H54 (cell line): ENCODE measurements at regions not wholly inside any gene's neighbourhood (a gene's known extent, or its start where the extent isn't known, plus 50 kb on each side); places are given as distances from the start of the nearest gene placed in this dataset.
"Not testable (repeated sequence)": the region's sequence is repeated elsewhere in the genome, so short reads cannot be mapped to it uniquely, and the experiment has no call there.

Experiments used
- DNase-seq: peaks from one replicate; pipeline ENCODE4 v3.0.0; 2011; ENCODE audit warnings: low spot score, mixed read lengths; ENCODE audit not compliant: insufficient read length
- FAIRE-seq: peaks from 3 replicates; lab custom pipeline; 2011; peaks lifted over from hg19 to GRCh38; lab: Jason Lieb, UNC
- POLR2A ChIP-seq: IDR thresholded peaks from 2 replicates; pipeline ENCODE4 v1.6.1; 2011; ENCODE audit warnings: low read depth, mild to moderate bottlenecking, low read length

DNA sequence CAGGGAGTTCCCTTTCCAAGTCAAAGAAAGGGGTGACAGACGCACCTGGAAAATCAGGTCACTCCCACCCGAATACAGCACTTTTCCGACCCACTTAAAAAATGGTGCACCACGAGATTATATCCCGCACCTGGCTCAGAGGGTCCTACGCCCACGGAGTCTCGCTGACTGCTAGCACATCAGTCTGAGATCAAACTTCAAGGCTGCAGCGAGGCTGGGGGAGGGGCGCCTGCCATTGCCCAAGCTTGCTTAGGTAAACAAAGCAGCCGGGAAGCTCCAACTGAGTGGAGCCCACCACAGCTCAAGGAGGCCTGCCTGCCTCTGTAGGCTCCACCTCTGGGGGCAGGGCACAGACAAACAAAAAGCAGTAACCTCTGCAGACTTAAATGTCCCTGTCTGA lies 277.8 kb upstream of the ARHGAP42 start:
- not testable (repeated sequence) for DNase-seq, FAIRE-seq

DNA sequence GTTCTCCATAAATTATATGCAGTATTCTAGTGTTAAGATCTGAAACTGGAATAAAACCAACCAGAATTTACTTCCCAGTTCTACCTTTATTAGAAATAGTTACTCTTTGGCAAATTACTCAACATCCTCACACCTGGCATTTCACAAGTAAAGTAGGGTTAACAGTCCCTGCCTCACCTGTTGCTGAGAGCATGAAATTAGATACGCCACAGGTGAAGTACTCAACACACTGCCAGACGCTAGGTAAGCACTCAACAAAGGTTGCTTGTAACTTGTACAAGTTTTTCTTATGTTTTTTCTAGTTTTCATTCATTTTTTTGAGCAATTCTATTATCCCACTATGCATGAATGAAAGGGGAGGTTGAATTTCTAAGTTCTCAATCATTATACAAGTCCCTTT lies 267.6 kb upstream of the ARHGAP42 start:
- no peak for TF ChIP-seq POLR2A
- DNase-seq (no peak), FAIRE-seq (no peak)

DNA sequence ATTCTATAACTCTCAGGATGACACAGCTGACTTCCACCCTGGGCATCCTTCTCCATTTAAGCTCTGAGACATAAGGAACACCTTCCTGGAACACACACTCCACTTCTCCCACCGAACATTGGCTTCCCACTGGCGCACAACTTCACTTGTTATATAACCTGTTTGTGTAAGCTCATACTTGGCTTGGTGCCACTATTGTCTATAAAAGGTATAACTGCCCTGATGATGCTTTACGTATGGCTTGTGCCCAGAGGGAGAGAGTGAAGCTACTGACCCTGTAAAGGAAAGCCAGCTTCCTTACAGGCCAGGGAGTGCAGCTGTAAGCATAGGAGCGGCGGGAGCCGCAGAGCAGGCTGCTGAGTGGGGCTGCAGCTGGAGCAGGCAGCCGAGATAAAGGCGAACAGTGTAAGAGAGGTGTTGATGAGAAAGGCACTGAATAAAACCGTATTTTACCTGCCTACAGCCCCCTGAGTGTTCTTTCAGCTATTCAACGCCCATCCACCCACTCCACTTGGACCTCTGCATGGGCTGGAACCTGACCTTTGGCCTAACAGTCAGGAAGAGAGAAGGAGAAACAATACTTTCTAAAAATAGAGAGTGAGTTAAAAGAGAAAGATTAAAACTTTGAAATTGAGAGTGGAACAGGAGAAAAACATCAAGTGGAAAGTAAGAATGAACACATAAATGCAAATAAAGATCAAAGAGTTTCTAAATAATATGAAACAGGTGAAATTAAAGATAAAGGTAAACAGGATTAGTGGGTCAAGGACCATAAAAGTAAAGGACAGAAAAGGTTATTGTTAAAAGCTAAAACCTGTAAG lies 252.1 kb upstream of the ARHGAP42 start:
- DNase-seq, result no peak
- no peak for FAIRE-seq
- TF ChIP-seq POLR2A, result no peak

DNA sequence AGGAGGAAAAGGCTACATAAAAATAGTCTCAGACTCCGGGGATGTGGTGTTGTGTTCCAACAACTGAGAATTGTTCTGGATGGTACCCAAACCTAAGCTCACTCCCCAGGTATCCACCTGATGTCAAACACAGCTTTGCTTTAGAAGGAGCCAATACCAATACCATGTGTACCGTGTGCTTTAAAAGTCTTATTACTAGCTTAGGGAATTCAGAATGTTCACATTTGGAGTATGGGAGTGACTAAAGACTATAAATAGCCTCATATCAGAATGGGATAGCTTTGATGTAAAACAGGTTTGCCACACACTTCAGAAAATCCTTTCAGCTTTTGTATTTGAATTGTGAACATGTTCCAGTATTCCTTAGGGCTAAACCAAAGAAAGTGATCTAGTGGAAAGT lies 248.7 kb upstream of the ARHGAP42 start:
- TF ChIP-seq POLR2A, result no peak
- FAIRE-seq (no peak), DNase-seq (no peak)

DNA sequence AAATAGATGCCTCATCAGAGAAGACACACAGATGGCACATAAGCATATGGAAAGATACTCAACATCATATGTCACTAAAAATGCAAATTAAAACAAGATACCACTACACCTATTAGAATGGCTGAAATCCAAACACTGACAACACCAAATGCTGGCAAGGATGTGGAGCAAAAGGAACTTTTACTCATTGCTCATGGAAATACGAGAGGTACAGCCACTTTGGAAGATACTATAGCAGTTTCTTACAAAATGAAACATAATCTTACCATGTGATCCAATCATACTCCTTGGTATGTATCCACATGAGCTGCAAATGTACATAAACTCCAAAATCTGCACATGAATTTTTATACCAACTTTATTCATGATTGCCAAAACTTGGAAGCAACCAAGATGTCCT lies 246.0 kb upstream of the ARHGAP42 start:
- no peak for FAIRE-seq
- DNase-seq, result no peak
- TF ChIP-seq POLR2A, result no peak

DNA sequence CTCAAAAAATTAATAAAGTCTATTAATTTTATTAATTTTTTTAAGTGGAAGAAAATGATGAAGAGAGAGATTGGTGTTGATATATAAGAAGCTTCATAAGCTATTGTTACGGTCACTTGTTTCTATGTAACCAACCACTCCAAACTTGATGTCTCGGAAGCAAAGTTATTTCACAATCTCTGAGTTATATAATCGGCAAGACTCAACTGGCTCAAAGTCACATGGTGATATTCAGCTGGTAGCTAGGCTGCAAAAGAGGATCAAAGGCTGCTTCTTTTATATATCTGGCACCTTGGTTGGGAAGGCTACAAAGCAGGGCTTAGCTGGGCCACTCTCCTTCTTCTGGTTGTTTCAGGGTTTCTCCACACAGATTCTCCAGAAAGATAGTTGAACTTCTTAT lies 245.1 kb upstream of the ARHGAP42 start:
- DNase-seq (no peak), FAIRE-seq (no peak)
- TF ChIP-seq POLR2A, result no peak

DNA sequence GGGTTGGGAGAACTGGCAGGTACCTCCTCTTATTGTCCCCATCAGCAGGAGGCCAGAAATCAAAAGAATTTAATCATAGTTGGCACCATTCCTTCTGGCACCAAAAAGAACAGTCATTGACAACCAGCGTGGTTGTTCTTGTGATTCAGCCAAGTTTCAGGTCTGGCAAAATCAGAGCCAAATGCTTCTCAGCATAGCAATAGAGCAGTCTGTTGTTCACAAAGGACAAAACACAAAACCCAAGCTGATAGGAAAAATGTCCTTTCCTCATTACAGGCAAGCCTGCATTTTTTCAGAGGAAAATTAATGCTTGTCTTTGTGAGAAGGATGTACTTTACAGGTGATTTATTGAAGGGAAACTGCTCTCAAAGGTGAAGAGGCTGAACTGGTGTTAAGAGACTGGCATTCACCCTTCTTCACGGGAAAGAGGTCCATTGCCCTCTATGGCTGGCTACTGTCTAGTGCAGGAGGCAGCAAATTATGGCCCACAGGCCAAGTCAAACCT lies 241.8 kb upstream of the ARHGAP42 start:
- DNase-seq (no peak), FAIRE-seq (no peak)

DNA sequence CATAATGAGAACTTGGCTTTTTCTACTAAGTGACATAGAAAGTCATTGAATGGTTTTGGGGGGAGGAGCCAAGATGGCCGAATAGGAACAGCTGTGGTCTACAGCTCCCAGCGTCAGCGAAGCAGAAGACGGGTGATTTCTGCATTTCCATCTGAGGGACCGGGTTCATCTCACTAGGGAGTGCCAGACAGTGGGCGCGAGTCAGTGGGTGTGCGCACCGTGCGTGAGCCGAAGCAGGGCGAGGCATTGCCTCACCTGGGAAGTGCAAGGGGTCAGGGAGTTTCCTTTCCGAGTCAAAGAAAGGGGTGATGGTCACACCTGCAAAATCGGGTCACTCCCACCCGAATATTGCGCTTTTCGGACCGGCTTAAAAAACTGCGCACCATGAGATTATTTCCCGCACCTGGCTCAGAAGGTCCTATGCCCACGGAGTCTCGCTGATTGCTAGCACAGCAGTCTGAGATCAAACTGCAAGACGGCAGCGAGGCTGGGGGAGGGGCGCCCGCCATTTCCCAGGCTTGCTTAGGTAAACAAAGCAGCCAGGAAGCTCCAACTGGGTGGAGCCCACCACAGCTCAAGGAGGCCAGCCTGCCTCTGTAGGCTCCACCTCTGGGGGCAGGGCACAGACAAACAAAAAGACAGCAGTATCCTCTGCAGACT lies 235.2 kb upstream of the ARHGAP42 start:
- not testable (repeated sequence) for DNase-seq, FAIRE-seq

More for the DNA sequence above, 241.8 kb upstream of the ARHGAP42 start:
- no peak for TF ChIP-seq POLR2A

DNA sequence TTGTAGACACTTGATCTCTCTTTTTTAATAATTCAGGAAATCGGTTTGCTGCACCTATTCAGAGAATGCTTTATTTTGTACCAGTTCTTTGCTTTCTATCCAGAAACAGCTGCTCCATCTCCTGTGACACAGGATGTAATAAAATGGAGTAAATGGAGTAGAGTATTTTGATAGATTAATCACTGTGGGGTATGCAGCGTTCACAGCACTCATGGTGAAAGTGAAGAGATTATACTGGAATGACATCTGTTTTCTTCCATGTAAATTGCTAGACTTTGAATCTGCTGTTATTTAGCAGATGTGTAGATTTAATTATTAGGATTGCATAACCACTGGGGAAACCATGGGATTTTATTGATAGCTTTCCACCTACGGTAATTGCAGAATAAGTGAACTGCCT lies 227.3 kb upstream of the ARHGAP42 start:
- no peak for DNase-seq
- TF ChIP-seq POLR2A, result no peak

DNA sequence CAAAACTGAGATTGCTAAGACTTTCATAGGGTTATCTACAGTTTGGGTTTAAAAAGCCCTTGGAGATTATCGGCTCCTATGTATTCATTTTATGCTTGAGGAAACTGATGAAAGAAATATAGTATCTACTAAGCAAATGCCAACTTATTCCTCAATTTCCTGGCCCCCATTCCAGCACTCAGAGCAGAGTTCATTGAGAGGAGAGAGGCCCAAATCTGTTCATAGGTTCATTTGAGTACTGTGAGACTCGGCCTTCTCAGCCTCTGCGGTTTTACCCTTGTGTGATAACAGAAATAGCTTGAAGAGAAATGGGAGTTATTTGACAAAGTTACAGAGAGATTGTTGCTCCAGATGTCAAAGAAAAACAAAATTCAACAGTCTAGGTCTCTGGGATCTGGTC lies 226.7 kb upstream of the ARHGAP42 start:
- FAIRE-seq (no peak), DNase-seq (no peak)
- TF ChIP-seq POLR2A, result no peak

More for the DNA sequence above, 227.3 kb upstream of the ARHGAP42 start:
- FAIRE-seq, result no peak

DNA sequence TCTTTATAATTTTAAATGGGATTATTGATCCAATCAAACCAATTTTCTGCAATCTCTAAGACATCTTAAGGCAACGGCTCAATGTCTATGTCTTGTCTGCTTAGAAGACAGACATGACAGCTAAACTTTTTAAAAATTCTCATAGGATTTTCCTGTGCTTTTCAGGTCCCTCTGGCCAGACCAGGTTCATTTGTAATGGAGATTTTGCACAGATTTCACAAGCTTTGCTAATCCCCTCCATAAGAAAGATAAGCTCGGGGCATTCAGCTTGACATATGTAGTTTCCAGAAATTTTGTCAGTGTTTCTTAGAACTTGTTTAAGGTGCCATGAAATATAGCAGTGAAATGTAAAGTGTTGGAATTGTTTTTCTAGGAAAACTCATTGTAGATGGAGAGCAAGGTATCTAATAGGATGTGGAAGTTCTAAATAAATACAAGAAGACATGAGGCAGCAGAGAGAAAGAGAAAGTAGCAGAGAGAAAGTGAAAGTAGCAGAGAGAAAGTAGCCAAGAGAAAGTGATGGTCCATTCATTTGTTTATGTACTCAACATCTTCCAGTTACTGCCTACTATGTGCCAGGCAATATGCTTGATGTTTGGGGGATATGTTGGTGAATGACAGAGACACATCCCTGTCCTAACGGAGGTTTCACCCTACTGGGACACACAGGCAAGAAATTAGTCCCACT lies 219.1 kb upstream of the ARHGAP42 start:
- TF ChIP-seq POLR2A, result no peak
- no peak for FAIRE-seq

DNA sequence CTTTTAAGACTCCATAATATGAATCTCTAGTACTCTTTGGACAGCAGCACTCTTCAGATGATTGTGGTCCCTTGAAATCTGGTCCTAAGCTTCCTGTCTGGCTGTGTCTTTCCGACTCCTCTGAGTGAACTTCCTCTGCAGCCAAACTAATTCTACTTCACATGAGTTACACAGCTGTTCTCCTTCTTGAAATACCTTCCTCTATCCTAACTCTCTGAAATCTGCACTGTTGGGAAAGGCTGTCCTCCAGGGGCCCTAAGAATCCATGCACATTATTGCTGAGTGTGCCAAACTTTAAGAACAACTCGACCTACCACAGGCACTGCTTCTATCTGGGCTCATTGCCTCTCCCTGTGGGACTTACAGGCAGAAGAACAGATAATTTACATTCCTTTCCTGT lies 217.3 kb upstream of the ARHGAP42 start:
- FAIRE-seq, result no peak
- no peak for DNase-seq
- TF ChIP-seq POLR2A, result no peak

More for the DNA sequence above, 219.1 kb upstream of the ARHGAP42 start:
- no peak for DNase-seq

DNA sequence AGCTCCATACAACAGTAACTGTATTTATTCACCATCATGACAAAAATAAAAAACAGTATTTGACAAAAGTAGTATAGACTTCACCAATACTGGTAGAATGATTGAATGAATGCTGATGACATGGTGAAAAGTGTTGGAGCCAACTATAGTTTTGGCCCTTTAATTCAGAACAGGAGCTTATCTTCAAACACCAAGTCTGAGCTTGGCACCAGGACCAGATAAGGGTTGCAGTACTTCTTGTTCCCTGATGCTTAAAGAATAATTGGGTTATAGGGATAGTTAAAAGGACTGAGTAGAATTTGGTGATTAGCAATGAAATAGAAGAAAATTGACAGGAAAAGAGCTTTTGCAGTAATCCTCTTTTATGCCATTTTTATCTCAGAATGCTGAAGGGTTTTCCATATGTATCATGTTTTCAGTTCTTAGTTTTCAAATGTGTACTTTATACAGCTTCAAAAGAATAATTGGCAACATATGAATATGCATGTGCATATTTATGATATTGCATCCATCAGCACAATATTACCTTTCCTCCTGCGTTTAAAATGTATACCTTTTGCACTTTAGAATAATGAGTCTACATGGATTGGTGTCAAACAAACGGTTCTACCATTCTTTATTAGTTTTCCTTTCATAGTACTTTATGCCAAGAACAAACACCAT lies 214.2 kb upstream of the ARHGAP42 start:
- no peak for DNase-seq
- TF ChIP-seq POLR2A, result no peak
- no peak for FAIRE-seq

DNA sequence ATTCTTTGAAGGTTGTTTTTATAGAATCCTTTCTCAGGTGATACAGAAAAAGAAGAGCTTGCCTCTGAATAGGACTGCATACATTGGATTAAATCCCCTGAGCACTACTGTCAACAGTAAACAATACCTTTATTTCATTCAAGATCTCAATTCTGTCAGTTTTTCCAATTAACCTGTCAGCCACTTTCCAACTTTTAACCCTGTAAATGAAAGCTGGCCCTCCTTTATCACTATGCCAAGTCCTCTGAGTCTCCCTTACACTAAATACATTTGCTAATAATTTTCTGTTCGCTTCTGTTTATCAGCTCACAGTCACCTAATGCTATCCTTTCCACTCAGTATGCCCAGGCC lies 213.7 kb upstream of the ARHGAP42 start:
- DNase-seq (no peak), FAIRE-seq (no peak)
- no peak for TF ChIP-seq POLR2A
